ENCODE measurements at regions not wholly inside any gene's neighbourhood (a gene's known extent, or its start where the extent isn't known, plus 50 kb on each side); places are given as distances from the start of the nearest gene placed in this dataset.
"Not testable (repeated sequence)": the region's sequence is repeated elsewhere in the genome, so short reads cannot be mapped to it uniquely, and the experiment has no call there.

- not testable (repeated sequence) for TF ChIP-seq CTCF (IDR thresholded peaks at IDR 0.05 in 4 of 5, conservative IDR thresholded peaks at IDR 0.05 in 1 of 5); POLR2A (IDR thresholded peaks at IDR 0.05)
Measured at GRCh38 chr4:78714598-78714997, 61.6 kb upstream of the BMP2K start.
